GM19025 (cell line): ENCODE measurements at regions not wholly inside any gene's neighbourhood (a gene's known extent, or its start where the extent isn't known, plus 50 kb on each side); places are given as distances from the start of the nearest gene placed in this dataset.
"Not testable (repeated sequence)": the region's sequence is repeated elsewhere in the genome, so short reads cannot be mapped to it uniquely, and the experiment has no call there.

Source experiments
- ATAC-seq: cut with Tn5 transposase; IDR thresholded peaks from one replicate; pipeline ENCODE4 v1.9.1; 2021; ENCODE audit warnings: mild to moderate bottlenecking, low read depth, moderate library complexity; ENCODE audit not compliant: unreplicated experiment

DNA sequence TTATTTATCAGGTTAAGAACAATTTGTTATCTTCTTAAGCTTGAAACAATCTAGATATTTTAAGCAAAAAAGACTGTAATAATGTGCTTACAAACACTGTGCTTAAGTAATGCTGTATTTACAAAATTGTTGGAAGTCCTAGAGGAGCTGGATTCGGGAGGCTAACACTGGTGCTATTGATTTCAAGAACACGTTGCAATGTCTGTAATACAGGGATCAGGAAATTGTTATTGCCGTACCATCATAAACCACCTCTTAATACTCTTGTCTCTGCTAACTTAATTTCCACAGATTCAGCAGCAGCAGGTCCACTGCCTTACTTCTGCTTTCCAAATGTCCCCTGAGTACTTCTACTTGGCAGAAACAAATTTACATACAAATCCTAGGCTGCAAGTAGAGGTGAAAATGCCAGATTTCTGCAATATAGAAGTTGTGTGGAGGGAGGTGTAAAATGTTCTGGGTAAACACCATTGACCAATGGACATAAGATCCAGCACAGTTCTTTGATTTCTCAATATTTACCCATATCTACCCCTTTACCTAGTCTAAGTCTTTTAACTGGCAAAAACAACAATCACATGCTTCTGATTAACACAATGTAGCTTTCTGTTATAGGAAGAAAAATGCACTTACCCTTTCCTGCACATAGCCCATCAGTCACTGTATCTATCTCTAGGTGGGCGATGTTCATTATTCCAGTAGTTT lies 663.4 kb downstream of the TMTC2 start:
- ATAC-seq = no peak

GRCh38 chr12:83346333-83346732 lies 659.6 kb downstream of the TMTC2 start:
- ATAC-seq = no peak

DNA sequence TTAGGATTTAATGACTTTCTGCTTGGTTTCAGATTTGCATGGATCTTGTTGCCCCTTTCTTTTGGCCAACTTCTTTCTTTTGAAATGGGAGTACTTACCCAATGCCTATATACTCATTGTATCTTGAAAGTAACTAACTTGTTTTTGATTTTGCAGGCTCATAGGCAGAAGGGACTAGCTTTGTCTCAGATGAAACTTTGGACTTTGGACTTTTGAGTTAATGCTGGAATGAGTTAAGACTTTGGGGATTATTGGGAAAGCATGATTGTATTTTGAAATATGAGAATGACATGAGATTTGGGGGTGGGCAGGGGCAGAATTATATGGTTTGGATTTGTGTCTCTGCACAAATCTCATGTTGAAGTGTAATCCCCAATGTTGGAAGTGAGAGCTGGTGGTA lies 657.1 kb downstream of the TMTC2 start:
- ATAC-seq = no peak

- ATAC-seq = no peak
These were observed 649.0 kb downstream of the TMTC2 start for GRCh38 chr12:83335748-83336147.

GRCh38 chr12:83326666-83327065 lies 640.0 kb downstream of the TMTC2 start:
- no peak for ATAC-seq

GRCh38 chr12:83323866-83324265 lies 637.2 kb downstream of the TMTC2 start:
- no peak for ATAC-seq

- ATAC-seq = no peak
These were observed 636.1 kb downstream of the TMTC2 start for GRCh38 chr12:83322809-83323208.

DNA sequence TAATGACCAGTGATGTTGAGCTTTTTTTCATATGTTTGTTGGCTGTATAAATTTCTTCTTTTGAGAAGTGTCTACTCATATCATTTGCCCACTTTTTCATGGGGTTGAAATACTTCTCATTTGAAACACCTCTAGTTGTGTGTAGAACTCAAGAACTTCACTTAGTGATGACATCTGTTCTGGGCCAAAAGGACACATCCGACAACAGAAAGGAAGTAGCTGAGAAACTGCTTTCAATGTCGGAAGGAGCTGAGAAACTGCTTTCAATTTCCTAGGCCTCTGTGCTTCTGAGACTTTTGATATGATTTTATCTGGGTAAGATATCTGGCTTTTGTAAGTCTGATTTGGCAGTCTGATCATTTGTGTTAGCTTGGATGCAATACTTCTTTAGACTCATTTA lies 635.3 kb downstream of the TMTC2 start:
- no peak for ATAC-seq

- ATAC-seq = no peak
These were observed 633.6 kb downstream of the TMTC2 start for GRCh38 chr12:83320350-83320749.

GRCh38 chr12:83318386-83319098 lies 631.8 kb downstream of the TMTC2 start:
- ATAC-seq = no peak

DNA sequence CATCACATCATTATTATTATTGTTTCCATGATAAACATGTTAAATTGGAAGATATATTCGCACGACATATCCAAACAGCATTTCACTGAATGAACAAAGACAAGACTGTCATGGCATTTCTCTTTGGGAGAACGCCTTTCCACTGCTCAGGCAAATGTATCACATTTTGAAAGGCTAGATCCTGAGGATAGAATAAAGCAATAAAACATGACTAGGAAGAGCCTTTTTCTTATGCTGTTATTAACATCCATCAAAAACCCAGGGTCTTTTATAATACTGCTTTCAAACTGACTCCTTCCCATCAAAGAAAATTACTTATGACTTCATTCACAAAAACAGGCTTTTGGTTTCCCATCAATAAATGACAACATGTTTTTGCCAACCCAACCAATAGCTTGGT lies 630.9 kb downstream of the TMTC2 start:
- no peak for ATAC-seq

GRCh38 chr12:83313827-83314226 lies 627.1 kb downstream of the TMTC2 start:
- ATAC-seq = no peak

DNA sequence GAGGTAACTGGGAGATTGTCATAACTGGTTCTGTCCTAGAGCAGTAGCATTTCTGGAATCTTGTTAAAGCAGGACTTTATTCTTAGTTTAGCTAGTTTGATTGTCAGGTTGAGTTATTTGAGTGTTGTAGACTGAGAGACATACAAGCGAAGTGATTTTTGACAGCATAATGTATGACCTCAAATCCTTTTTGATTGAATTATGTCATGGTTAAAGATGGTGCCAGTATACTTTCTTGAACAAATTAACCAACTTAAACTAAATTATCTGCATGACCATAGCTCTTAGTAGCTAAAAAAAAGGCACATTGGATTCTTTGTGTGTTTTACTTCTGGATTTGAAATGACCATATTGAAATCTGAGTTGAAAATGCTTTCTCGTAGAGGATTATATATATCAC lies 626.6 kb downstream of the TMTC2 start:
- no peak for ATAC-seq

- no peak for ATAC-seq
These were observed 590.2 kb downstream of the TMTC2 start for GRCh38 chr12:83276904-83277303.

GRCh38 chr12:83271201-83271600 lies 584.5 kb downstream of the TMTC2 start:
- ATAC-seq = no peak

- ATAC-seq = no peak
These were observed 579.1 kb downstream of the TMTC2 start for GRCh38 chr12:83265808-83266207.

GRCh38 chr12:83261998-83262397 lies 575.3 kb downstream of the TMTC2 start:
- no peak for ATAC-seq

DNA sequence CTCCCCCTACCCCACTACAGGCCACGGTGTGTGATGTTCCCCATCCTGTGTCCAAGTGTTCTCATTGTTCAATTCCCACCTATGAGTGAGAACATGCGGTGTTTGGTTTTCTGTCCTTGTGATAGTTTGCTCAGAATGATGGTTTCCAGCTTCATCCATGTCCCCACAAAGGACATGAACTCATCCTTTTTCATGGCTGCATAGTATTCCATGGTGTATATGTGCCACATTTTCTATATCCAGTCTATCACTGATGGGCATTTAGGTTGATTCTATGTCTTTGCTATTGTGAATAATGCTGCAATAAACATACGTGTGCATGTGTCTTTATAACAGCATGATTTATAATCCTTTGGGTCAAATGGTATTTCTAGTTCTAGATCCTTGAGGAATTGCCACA lies 573.4 kb downstream of the TMTC2 start:
- not testable (repeated sequence) for ATAC-seq

DNA sequence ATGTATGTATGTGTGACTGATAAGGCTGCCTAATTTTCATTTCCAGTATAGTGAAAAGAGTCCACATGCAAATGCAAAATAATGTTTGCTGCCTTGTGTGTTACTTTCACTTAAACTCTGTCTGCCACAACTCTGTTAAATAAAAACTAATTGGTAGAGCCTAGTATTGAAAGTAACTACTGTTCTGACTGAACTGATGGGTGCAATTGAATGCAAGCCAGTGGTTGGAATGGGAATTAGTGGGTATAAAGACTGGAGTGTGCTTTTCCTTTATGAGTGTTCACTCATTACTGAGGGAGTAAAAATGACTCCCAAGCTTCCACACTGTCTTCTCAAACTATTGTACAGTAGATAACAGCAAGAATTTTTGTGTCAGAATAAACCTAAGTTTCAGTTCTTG lies 571.0 kb downstream of the TMTC2 start:
- ATAC-seq = no peak

DNA sequence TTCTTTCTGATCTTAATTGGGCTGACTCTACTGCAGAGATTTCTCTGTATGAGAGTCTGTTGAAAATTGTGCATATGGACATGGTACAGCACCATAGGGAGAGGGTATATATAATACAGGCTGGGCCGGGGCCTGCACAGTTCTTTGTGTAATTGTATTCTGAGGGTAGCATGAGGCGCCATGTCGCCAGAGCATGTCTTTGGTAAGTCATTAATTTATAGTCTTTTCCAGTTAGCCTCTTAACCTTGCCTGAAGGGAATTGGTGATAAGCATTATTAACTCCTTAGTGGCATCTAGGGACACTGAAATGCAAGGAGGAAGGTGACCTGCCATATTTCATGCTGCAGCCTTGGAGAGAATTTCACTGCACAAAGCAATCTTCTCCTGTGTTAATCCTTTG lies 569.9 kb downstream of the TMTC2 start:
- no peak for ATAC-seq

- ATAC-seq = no peak
These were observed 564.2 kb downstream of the TMTC2 start for GRCh38 chr12:83250866-83251265.

- peak; percentile 78 for ATAC-seq
These were observed 558.5 kb downstream of the TMTC2 start for GRCh38 chr12:83245156-83245555.
